PC-9 (cell line): ENCODE measurements at regions not wholly inside any gene's neighbourhood (a gene's known extent, or its start where the extent isn't known, plus 50 kb on each side); places are given as distances from the start of the nearest gene placed in this dataset.

ENCODE experiments used
- CTCF ChIP-seq: fragments of 200-600 bp; sonication (generic); conservative IDR thresholded peaks from 2 replicates; pipeline ENCODE4 v1.6.1; 2017; ENCODE audit warnings: mixed run types, antibody characterized with exemption, mild to moderate bottlenecking, moderate library complexity
- EZH2 ChIP-seq: fragments of 200-600 bp; sonication (generic); IDR thresholded peaks from 2 replicates; pipeline ENCODE4 v1.8.0; 2017; ENCODE audit warnings: antibody characterized with exemption, low read depth

DNA sequence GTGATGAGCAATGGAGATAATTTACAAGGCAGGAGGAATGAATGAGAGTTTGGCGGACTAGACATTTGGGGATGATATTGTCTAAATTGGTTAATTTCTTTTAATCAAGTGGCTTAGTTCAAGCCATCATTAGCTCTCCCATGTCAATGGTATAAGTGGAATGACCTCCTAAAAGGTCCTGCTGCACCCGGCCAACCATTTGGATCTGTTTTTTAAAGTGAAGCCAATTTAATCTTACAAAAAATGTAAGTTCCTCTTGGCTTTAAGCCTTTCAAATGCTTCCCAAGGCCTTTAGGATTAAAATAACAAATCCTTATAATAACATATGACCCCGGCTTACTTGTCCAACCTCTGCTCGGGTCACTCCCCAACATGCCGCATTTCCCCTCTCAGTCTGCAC, 484.4 kb upstream of the ADAMTS9 start:
- no peak for TF ChIP-seq EZH2
- no peak for TF ChIP-seq CTCF
